ENCODE measurements at regions not wholly inside any gene's neighbourhood (a gene's known extent, or its start where the extent isn't known, plus 50 kb on each side); places are given as distances from the start of the nearest gene placed in this dataset.
"Not testable (repeated sequence)": the region's sequence is repeated elsewhere in the genome, so short reads cannot be mapped to it uniquely, and the experiment has no call there.

GRCh38 chr6:144477856-144478255, 192.7 kb downstream of the UTRN start:
- no peak for DNase-seq

GRCh38 chr6:144478483-144478882, 193.3 kb downstream of the UTRN start:
- no peak for DNase-seq

GRCh38 chr6:144479991-144480390, 194.9 kb downstream of the UTRN start:
- no peak for DNase-seq

GRCh38 chr6:144480473-144480872, 195.3 kb downstream of the UTRN start:
- DNase-seq: no peak

- DNase-seq: no peak
These were observed 196.4 kb downstream of the UTRN start for GRCh38 chr6:144481527-144481926.

GRCh38 chr6:144482142-144482541, 197.0 kb downstream of the UTRN start:
- DNase-seq: peak; percentile 80

GRCh38 chr6:144485531-144485930, 200.4 kb downstream of the UTRN start:
- no peak for DNase-seq

- no peak for DNase-seq
These were observed 203.5 kb downstream of the UTRN start for GRCh38 chr6:144488590-144488989.

GRCh38 chr6:144493035-144493910, 208.1 kb downstream of the UTRN start:
- DNase-seq: no peak

GRCh38 chr6:144495076-144495475, 209.9 kb downstream of the UTRN start:
- not testable (repeated sequence) for DNase-seq

- peak; percentile 5 for DNase-seq
These were observed 212.5 kb downstream of the UTRN start for GRCh38 chr6:144497650-144498049.

GRCh38 chr6:144500892-144501291, 215.8 kb downstream of the UTRN start:
- DNase-seq: no peak

GRCh38 chr6:144505214-144505613, 220.1 kb downstream of the UTRN start:
- not testable (repeated sequence) for DNase-seq

GRCh38 chr6:144506051-144506450, 220.9 kb downstream of the UTRN start:
- DNase-seq: not testable (repeated sequence)

GRCh38 chr6:144507772-144508312, 222.7 kb downstream of the UTRN start:
- not testable (repeated sequence) for DNase-seq

GRCh38 chr6:144510859-144511258, 225.7 kb downstream of the UTRN start:
- DNase-seq: no peak

GRCh38 chr6:144515761-144516160, 230.6 kb downstream of the UTRN start:
- no peak for DNase-seq

GRCh38 chr6:144519426-144519825, 234.3 kb downstream of the UTRN start:
- DNase-seq: no peak

- peak; percentile 63 for DNase-seq
These were observed 243.7 kb downstream of the UTRN start for GRCh38 chr6:144528743-144529425.

- DNase-seq: no peak
These were observed 245.0 kb downstream of the UTRN start for GRCh38 chr6:144530118-144530517.

- not testable (repeated sequence) for DNase-seq
These were observed 247.1 kb downstream of the UTRN start for GRCh38 chr6:144532238-144532637.

- DNase-seq: no peak
These were observed 249.0 kb downstream of the UTRN start for GRCh38 chr6:144534180-144534579.

GRCh38 chr6:144535630-144536029, 250.5 kb downstream of the UTRN start:
- DNase-seq: no peak

GRCh38 chr6:144536079-144536478, 250.9 kb downstream of the UTRN start:
- DNase-seq: no peak
